ENCODE measurements at regions not wholly inside any gene's neighbourhood (a gene's known extent, or its start where the extent isn't known, plus 50 kb on each side); places are given as distances from the start of the nearest gene placed in this dataset.

- TF ChIP-seq CTCF (IDR thresholded peaks at IDR 0.05; ENCODE audit: low read length) (no peak), EZH2 (IDR thresholded peaks at IDR 0.05; ENCODE audit: borderline replicate concordance, low read length) (no peak)
These were observed 190.2 kb downstream of the REEP3 start for GRCh38 chr10:63711361-63711760.
